Breast epithelium (tissue), 3 donors: ENCODE measurements at regions not wholly inside any gene's neighbourhood (a gene's known extent, or its start where the extent isn't known, plus 50 kb on each side); places are given as distances from the start of the nearest gene placed in this dataset.

ENCODE experiments used
- POLR2A ChIP-seq: fragments of 450-650 bp; IDR thresholded peaks from one replicate; pipeline ENCODE4 v1.6.1; 2016; ENCODE audit warnings: antibody characterized with exemption, mild to moderate bottlenecking, moderate library complexity
- TF ChIP-seq, protein P1 (sequence below), 3 donors: fragments of 450-650 bp; IDR thresholded peaks; one replicate each; pipeline ENCODE4 v1.5.1; 2016 to 2017; ENCODE audit warnings: antibody characterized with exemption in 3 of 3, mild to moderate bottlenecking in 3 of 3, moderate library complexity in 3 of 3

DNA sequence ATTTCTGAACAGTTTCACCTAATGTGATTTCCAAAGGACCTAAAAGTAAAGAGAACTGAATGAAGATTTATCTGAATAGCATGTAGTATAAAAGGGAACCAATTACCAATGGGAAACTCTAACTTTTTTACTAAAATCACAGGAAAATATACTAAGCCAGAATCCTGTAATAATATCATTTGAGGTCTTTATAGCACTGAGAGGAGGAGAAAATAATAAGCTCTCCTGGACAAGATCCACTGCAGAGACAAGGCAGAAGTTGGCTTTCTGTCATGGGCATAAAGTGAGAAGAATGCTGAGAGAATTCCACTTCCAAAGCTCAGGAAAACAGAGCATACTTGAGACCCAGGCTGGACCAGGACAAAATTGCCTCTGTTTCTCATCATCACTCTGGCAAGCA, 1131.4 kb downstream of the SORCS1 start:
- TF ChIP-seq, protein P1, sequence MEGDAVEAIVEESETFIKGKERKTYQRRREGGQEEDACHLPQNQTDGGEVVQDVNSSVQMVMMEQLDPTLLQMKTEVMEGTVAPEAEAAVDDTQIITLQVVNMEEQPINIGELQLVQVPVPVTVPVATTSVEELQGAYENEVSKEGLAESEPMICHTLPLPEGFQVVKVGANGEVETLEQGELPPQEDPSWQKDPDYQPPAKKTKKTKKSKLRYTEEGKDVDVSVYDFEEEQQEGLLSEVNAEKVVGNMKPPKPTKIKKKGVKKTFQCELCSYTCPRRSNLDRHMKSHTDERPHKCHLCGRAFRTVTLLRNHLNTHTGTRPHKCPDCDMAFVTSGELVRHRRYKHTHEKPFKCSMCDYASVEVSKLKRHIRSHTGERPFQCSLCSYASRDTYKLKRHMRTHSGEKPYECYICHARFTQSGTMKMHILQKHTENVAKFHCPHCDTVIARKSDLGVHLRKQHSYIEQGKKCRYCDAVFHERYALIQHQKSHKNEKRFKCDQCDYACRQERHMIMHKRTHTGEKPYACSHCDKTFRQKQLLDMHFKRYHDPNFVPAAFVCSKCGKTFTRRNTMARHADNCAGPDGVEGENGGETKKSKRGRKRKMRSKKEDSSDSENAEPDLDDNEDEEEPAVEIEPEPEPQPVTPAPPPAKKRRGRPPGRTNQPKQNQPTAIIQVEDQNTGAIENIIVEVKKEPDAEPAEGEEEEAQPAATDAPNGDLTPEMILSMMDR (IDR thresholded peaks at IDR 0.05), result no peak
- TF ChIP-seq POLR2A, result no peak
